Stimulated activated CD8-positive, alpha-beta memory T cell treated with anti-CD3 and anti-CD28 coated beads, Interleukin-12 subunit alpha, Interleukin-12 subunit beta, amount 100 ng/mL, for 1 hour (primary cell): ENCODE measurements at regions not wholly inside any gene's neighbourhood (a gene's known extent, or its start where the extent isn't known, plus 50 kb on each side); places are given as distances from the start of the nearest gene placed in this dataset.
"Not testable (repeated sequence)": the region's sequence is repeated elsewhere in the genome, so short reads cannot be mapped to it uniquely, and the experiment has no call there.

Source experiments
- DNase-seq: peaks from one replicate; pipeline ENCODE4 v3.0.0-alpha.2; 2020; ENCODE audit warnings: low read depth

DNA sequence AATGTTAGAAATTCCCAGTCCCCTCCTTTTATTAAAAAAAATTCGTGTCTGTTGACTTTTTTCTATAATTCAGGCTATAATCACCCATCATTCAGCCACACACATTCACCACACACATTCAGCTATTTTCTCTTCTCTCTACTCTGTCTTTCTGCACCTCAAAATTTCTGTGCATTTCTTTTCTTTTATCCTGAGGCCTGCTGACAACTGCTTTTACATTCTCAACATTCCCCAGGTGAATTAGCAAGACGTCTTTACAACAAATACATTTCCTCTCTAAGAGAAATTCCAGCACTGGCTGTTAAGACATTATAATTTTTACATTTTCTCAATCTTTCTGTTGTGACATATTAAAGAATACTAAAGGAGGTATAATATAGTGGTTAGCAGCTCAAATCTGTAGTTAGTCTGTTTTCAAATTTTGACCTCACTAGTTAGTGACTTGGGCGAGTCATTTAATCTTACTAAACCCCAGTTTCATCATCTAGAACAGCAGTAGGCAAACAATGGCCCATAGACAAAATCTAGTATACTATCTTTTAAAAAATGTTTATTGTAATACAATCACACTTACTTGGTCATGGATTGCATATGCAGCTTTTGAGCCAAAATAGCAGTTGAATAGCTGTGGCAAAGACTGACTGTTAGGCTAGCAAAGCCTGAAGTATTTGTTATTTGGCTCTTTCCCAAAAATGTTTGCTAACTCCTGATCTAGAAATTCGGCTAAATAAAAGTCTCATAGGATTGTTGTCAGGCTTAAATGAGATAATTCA lies 350.7 kb downstream of the NSUN3 start:
- no peak for DNase-seq

DNA sequence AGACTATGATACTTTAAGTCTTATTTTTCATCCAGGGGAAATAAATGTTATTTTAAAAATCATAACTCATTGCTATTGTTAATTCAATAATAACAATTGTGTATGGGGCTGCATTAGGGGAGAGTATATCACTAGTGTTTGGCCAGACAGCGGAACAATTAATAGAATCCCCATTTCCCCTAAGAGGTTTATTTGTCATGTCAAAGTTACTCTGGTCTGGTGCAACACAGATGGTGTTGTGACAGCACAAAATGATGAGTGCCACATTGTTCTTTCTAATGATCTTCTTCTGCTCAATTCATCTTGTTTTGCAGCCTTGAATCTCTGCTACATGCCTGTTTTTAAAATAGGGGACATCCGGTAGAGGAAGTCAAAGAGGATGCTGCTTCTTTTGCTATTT lies 351.6 kb downstream of the NSUN3 start:
- DNase-seq, result no peak

DNA sequence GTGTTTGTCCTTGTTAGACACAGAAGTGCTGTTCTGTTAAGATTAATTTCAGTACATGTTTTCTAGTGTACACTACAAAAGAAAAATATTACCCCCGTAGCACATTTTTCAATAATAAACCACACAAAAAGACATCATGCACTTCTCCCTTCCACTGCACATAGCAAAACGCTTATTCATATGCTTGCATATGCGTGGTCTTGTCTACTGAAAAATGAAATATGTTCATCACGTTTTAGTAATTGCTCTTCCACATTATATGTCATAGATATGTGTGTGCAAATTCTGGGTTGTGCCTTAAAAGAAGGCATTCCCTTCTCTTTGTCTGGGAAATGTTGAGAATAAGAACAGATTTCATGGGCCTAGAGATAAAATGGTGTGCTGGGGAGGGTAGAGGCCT lies 353.9 kb downstream of the NSUN3 start:
- no peak for DNase-seq

DNA sequence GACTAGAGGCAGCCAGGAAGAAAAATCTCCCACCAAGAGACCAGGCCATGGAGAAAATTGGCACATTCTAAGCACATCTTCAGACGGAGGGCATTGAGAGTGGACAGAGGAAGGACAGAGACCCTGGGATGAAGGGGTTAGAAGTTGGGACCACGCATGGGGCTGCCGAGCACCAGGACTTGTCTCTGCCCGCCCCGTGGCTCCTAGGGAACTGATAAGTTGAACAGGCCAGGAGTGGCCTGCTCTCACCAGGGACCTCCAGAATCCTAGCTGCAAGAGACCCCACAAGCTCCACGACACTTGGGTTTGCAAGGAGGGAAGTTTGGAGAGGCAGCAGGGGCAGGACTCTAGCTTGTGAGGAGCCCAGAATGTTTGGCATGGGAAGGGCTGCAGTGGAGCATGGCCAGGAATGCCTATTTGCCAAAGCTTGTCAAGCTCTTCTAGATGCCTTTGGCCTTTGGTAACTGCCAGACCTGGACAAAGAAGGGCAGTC lies 355.1 kb downstream of the NSUN3 start:
- DNase-seq, result no peak

DNA sequence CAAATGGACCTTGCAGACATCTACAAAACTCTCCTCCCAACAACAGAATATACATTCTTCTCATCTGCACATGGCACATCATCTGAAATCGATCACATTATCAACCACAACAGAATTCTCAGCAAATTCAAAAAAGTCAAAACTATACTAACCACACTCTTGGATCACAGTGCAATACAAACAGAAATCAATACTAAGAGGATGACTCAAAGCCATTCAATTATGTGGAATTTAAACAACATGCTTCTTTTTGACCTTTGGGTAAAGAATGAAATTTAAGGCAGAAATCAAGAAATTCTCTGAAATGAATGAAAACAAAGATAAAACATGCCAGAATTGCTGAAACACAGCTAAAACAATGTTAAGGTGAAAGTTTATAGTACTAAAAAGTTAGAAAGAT lies 358.1 kb downstream of the NSUN3 start:
- DNase-seq, result no peak

DNA sequence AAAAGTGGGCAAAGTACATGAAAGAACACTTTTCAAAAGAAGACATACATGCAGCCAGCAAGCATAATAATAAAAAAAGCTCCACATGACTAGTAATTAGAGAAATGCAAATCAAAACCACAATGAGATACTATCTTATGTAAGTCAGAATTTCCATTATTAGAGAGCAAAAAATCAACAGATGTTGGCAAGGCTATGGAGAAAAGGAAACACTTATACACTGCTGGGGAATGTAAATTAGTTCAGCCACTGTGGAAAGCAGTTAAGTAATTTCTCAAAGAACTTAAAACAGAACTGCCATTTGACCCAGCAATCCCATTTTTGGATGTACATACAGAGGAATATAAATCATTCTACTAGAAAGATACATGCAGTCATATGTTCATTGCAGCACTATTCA lies 360.7 kb downstream of the NSUN3 start:
- no peak for DNase-seq

DNA sequence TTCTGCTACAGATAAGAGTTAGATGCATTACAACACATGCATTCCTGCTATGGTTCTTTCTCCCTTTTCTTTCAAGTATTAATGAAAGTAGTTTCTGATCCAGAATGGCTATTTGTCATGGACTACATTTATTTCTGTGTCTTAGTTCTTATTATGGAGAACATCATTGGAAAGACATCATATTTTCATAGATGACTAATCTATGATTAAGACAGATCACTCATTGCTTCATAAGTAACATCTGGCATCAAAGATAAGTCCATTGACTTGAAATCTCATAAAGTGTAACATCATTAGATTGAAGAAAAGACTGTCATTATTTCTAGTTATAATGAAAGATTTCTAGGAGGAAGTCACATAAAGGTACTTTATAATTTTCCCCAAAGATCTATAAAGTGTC lies 366.7 kb downstream of the NSUN3 start:
- DNase-seq, result no peak

DNA sequence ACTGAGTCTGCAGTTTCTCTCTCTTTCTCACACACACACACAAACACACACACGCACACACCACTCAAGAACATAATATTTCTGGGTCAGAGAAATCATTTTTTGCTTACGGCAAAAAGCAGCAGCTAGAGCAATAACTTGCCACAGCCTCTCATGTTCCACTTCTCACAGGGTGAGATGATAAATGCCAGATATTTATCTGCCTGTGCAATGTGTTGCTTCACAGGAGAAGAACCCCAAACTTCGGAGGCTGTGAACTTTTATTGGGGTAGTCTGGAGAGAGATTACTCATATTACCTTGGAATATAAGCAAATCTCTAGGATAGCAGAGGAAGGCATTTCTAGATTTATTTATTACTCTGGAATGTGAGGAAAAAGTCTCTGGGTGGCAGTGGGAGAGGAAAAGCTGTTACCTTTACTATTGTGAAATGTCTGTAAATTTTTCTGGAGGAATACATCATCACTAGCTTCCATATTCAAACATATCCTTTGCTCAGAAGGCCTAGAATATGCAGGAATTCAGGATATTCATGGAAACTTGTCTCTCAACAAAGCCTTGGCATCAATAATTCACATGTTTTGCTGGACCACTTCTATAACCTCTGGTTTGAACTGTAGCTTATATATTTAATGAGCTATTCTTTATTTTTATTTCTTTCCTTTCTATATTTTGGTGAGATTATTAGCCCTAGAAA lies 369.2 kb downstream of the NSUN3 start:
- DNase-seq, result no peak

DNA sequence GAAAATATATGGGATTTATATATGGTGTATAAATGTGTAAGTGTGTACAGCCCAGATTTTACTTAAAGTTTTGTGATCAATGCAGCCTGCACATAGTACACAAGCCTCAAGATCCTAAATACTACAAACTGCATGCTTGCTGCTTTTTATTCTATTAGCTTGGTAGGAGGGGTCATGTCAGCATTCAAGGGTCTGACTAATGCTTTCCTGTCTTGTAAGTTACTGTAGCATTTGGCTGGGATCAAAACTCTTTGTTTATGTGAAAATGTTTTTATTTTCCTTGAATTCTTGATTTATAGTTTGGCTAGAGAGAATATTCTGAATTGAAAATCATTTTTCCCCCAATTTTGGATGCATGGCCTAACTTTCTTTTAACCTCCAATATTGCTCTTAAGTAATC lies 370.9 kb downstream of the NSUN3 start:
- no peak for DNase-seq

DNA sequence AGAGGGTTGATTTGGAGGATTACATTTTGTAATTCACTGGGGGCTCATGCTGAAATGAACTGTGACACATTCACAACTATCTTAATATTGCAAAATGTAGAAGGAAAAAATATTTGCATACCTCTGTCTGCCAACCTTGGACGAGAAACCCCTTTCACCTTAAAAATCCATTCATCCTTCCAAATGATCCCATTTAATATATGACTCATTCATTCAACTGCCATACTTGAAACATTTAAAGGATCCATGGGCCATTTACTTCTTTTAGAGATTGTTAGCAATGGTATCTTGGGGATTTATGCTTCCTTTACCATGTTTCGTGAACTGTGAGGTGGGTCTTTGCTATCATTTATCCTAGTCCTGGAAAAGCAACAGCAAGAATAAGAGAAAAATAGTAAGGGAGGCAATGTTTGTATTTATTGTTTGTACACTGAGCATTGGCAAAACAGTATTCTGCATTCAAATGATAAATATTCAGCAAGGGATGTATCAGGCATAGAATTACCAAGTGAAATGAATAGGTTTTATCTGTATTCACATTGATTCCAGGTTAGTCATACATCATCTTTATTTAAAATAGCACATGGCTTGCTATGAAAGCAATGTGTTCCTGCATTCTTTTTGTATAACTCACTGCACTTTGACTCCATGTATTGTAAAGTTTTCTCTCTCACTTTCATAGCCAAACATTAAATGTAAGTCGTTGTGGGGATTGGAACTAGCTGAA lies 378.1 kb downstream of the NSUN3 start:
- DNase-seq, result no peak

DNA sequence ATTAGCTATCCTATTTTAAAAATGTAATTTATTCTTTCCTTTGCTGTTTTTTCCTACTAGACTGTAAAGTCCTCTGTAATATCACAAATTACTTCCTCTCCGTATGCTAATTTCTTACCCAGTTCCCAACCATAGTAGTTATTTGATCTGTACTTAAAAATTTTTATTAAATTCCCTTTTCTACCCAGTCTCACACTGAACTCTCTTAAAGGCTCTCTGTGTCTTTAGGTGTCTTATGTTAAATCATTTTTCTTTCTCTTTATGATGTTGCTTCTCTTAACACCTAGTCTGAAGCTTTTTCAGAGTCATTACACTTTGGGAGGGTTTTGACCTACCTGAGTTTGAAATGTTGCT lies 378.6 kb downstream of the NSUN3 start:
- DNase-seq, result no peak

DNA sequence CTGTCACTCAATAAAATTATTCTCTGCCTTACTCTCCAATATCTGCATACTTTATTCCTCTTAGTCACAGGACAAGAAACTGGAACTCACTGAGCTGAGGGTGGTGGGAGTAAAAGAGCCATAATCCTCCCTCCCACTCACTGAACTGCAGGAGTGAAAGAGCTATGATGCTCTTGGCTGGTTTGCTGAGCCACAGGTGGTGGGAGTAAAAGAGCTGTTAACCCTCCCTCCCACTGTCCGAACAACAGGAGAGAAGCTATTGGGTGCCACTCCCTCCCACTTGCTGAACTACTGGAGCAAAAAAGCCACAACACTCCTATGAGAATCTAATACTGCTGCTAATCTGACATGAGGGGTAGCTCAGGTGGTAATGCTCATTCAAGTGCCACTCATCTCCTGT lies 391.0 kb downstream of the NSUN3 start:
- no peak for DNase-seq

DNA sequence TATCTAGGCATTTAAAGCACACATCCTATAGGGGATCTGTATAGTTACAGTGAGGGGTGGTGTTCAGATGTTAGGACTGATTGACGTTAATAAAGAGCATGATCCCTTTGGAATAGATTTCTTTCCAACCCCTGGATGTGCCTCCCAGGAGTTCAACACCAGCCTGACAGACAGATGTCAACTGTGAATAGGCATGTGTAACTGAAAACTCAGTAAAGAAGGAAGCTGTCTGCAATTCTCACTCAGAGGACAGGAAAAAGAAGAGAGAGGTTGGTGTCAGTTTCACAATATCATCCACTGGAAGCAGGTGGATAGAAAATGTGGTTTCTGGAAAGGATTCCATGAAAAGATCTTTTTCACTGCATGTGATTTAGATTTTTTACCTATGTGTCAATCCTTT lies 396.3 kb downstream of the NSUN3 start:
- DNase-seq, result no peak

DNA sequence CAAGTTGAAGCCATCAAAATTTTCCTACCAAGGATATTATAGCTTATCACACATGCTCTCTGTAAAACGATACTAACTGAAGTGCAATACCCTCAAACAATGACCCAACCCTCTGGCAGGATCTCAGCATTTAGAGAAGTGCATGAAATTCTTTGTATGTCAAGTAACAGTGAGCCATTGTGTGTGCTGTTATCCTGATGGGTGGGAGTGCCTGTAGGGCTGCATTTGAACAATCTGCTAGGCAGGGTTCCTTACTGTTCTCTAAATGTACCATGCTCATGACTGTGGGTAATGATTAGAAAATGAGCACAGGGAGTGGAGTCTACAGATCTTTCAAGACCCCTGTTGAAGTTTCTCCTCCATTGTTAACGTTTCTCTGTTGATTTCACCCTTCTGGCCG lies 398.1 kb downstream of the NSUN3 start:
- DNase-seq, result no peak

DNA sequence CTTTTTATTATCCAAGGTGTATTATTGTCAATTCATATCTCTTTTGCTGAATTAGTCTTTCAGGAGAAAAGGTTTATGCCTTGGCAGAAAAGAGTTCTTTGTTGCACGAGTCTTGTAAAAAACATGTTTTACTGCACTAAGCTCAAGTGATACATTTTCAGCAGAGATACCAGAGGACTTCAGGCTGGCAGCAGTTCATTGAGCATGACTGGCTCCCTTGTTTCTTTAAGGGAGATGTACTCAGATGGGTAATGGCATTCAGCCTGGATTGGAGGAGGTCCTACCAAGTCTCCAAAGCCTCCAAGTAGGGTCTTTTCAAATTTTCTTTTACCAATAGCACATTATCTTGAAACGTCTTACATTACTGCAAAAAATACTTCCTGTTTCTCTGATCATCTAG lies 400.1 kb downstream of the NSUN3 start:
- DNase-seq, result no peak

DNA sequence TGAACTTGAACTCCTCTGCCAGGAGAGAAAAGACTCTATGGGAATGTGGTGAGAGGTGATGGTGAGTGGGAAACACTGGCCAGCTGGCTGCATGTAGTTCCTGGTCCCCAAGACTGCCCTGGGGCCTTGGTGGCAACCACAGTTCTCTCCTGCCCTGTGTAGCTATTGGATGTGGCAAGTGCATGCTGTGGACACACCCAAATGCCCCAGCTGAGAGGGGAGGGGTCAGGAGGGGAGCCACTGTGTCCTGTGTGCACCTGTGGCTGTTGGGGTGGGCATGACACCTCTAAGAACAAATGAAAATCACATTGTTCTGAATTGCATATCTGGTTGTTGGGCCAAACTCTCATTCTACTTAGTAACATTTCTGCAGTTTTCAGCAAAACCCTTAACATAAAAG lies 409.6 kb downstream of the NSUN3 start:
- no peak for DNase-seq

DNA sequence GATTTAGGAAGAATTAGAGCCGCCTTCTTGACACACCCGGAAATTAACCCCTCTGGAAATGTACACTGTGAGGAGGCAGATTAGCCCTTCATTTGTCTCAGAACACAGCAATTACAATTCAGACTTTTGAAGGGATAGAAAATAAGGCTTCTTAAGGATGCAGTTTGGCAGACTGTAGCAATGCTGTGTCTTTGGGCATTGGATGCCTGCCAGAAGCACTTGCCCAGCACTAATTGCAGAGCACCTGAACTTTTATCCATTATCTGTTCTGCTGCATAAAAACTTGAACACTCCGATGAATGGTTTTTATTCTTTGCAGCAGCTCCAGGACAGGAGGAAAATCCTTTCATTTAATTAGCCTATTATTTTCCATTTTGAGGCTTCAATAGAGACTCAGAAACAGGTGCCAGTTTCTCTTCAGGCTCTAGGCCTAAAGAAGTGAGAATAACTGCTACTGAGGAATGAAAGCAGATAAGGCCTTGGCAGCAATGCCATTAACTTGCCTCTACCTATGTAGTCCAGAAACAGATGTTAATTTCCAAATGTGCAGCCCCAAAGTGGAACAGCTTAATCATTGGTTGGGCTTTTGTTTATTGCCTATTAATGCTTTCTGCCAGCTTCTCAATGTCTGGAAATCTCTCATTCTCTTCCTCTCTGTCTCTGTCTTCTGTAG lies 418.5 kb downstream of the NSUN3 start:
- DNase-seq, result no peak

DNA sequence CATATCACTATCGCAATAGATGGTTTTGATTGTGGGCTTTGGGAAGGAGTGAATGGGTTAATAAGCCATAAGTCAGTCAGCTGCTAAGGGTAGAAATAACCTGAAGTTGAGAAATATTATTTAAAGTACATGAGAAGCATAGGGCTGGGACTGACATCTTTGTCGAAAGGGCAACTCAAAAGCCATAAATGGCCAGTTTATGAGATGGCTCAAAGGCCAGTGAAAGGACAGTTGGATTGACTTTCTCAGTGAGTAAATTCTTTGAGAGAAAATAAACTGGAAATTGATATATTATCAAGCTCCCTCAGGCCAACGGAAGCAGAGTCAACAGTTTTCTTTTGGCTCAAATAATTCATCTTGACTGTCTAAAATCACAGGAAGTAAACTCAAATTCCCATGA lies 419.8 kb downstream of the NSUN3 start:
- no peak for DNase-seq

DNA sequence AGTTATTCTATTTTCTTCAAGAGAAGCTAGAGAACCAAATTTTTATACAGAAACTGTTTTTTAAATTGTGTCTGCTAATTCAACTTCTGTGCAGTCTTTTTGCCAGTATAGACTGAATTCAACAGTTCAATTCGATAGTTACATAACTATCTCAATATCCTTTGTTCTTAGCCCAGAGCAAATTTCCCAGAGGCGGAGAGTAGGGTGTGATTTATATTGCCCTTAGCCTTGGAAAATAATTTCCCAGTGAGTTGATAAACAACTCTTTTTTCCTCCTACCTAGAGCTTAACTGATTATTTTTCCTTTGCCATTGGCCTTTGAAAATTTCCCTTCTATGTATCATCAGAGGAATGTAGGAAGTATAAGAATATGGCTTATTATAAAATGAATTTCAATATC lies 420.5 kb downstream of the NSUN3 start:
- DNase-seq, result no peak

DNA sequence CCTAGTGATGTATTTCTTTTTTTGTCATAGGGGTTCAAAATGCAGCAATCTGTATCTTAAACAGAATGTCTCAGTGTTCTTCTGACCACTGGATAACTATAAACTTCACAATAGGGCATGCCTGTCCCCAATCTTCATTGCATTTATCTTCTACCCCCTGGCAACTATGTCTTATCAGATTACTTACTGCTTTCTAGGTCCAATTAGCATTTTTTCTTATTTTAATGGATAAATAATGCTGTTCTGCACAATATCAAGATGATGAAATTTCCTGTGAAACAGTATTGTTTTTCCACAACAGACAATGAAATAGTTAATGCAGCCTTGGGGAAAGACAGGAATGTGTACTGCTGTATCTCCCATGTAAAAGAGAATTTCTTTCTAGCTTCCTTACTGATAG lies 432.1 kb downstream of the NSUN3 start:
- no peak for DNase-seq

DNA sequence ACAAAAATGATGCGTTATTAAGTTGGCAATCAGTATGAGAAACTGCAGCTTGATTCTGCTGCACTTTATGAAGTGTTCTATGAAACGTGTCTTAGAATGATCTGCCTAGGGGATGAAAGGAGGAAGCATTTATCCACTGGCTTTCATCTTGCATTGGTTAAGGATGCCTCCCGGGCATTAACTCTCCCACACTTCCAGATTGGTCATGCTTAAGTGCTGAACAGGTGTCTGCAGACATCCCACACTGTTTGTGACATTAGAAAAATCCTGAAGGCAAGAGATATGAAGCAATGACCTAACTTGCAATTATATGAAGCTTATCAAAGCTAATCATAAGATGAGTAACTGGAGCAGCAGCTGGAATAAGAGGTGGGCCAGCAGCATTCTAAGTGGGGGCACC lies 437.3 kb downstream of the NSUN3 start:
- no peak for DNase-seq

DNA sequence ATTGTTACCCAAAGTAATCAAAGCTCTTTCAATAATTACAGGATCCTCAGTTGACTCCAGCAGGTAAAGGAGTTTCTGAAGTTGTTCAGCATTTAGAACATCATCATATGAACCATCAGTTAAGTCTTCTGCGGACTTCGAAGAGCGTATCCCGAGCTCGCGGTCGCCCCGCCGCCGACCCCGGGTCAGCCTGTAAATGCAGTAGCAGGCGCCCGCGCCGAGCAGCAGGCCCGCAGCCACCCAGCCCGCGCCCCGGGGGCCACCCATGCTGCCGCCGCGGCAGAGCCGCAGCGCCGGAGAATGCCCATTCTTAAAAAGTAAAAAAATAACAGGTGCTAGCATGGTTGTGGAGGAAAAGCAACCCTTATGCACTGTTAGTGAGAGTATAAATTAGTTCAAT lies 444.5 kb downstream of the NSUN3 start:
- not testable (repeated sequence) for DNase-seq

DNA sequence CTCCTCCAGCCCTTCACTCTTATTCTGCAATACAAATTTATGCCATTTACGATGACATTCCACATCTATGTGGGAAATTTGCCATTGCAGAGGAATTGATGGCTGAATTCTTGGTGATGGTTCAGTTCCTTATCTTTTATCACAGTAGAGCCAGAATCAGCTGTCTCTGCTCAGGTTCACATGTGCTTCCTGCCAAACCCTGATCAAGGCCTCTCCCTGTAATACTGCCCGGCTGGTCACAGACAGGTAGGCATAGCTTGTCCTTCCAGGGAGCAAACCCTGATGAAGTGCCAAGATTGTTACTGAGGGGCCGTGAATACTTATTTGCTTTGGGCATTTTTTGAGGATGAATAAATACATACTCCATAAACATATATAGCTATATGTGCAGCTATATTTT lies 450.0 kb downstream of the NSUN3 start:
- no peak for DNase-seq
